ENCODE measurements at regions not wholly inside any gene's neighbourhood (a gene's known extent, or its start where the extent isn't known, plus 50 kb on each side); places are given as distances from the start of the nearest gene placed in this dataset.

- DNase-seq: no peak
Measured at GRCh38 chr10:52442576-52442975, 128.5 kb downstream of the DKK1 start.

DNA sequence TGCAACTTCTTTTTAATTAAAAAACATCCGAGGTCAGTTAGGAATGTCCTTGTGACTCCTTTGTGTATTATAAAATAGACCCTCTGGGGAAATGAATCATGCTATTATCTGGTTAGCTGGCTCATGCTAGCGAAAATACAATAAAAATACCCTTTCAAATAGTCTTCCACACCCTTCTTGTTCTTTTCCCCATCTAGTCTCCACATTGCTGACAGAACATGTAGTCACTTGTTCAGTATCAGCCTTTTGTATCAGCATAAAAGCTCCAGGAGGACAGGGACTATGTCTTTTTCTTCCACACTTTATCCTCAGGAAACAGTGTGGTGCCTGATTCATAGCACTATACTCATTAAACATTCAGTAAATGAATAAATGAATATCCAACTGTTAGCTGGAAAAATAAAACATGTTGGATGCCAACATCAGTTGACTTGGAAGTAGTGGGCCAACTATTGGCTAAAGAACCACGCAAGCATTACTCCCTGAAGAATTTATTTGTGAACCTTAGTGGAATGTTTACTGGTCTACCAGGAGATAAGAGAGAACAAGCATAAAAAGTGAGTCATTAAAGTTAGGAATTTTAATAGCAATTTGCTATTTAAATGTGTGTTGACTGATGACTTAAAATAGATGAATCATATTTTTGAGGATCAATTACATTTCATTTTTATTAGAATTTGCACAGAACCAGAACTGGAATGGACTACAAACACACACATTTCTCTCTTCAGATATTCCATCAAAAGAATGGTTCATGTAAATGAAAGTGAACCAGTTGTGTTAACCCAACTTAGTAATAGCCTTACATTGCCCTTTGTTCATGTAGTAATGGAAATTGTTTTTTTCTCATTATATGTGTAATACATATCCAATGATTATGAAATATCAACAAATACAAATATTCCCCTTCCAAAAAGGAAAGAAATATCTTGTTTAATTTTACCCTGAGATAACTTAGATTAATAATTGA lies 129.6 kb downstream of the DKK1 start:
- DNase-seq: no peak

DNA sequence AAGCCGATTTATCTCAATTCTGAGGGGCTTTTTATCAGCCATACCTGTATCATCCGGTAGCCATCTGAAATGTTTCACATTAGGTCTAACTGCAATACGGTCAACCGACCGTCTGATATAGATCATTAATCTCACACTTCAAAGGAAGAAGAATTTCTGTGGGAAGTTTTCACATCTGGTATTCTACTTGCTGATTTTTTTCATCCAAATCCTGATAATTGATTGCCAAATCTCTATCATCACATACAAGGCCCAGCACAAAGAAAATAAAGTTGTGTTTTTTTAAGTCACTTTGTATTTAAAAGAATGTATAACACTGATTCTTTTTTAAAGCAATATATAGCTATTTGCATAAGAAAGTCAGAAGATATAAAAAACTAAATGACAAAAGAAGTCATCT lies 132.3 kb downstream of the DKK1 start:
- DNase-seq: no peak

DNA sequence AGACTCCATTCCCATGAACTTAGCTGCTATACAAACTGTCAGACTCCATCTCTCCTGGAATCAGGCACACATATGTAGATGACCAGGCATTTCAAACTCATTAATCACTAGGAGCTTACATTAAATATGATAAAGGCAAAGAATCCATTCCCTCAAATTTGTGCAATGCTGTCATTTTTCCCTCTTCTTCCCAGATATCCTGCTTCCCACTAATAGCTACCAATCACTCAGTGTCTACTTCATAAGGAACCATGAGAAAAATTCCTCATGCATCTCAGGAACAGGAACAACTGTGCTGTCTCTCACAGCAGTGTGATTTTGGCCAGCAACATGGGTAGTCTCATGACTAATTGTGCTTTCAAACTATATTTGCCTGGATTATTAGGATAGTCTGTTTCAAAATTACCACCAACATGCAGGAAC lies 133.9 kb downstream of the DKK1 start:
- DNase-seq: no peak

GRCh38 chr10:52450762-52451291 lies 136.7 kb downstream of the DKK1 start:
- DNase-seq: no peak

DNA sequence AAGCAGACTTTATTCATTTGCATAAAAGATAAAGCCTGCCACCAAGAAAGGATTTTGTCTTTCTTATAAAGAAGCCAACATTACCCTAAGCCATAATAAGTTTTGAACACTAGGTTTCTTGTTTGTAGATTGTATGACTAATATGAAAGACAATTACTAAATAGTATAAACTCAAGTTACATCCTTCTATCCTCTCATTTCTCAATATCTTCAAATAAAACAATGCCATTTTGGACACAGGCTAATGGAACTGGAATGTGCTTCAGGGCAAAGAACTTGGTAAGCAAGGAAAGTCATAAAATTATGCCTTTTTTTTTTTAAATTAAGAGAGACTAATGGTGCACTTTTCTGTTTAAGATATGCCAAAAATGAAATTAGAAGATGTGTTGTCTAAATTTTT lies 137.7 kb downstream of the DKK1 start:
- no peak for DNase-seq

GRCh38 chr10:52452600-52453493 lies 138.8 kb downstream of the DKK1 start:
- no peak for DNase-seq

DNA sequence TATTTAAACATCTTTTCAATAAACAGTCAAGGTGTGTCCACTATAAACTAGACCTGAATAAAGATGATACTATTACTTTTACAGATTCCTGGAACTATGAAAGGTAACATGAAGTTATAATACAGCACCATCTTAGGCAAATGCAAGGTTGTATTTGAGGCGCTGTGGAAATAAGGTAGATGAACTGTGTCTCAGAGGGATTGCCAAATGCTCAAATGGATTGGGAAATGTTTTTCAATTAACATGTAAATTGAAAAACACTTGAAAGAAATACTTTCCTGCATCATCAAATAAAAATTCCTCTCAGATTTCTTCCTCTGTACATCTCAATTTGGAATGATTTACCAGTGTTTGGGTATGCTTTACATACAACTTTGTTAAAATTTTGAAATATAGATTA lies 139.4 kb downstream of the DKK1 start:
- no peak for DNase-seq

GRCh38 chr10:52454491-52454890 lies 140.4 kb downstream of the DKK1 start:
- no peak for DNase-seq

GRCh38 chr10:52455098-52455497 lies 141.0 kb downstream of the DKK1 start:
- no peak for DNase-seq

- no peak for DNase-seq
Measured at GRCh38 chr10:52459097-52459496, 145.0 kb downstream of the DKK1 start.

DNA sequence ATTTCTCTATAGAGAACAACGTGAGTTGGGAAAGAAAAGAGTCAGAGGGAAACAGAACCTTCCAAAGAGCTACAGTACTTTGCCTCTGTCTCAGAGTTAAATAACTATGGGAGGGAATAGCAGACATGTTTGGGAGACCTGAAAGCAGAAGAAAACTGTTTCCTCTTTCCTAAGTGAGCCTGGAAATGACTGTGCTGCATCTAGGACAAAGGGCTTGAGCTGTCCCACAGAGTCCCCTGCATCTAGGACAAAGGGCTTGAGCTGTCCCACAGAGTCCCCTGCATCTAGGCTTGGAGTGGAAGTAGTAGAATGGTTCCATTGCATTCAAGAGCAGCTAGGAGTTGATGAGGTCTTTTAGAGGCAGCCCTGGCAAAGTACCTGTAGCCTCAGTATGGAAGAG lies 149.7 kb downstream of the DKK1 start:
- no peak for DNase-seq

- DNase-seq: no peak
Measured at GRCh38 chr10:52464368-52465124, 150.5 kb downstream of the DKK1 start.

GRCh38 chr10:52465202-52465601 lies 151.1 kb downstream of the DKK1 start:
- DNase-seq: no peak

DNA sequence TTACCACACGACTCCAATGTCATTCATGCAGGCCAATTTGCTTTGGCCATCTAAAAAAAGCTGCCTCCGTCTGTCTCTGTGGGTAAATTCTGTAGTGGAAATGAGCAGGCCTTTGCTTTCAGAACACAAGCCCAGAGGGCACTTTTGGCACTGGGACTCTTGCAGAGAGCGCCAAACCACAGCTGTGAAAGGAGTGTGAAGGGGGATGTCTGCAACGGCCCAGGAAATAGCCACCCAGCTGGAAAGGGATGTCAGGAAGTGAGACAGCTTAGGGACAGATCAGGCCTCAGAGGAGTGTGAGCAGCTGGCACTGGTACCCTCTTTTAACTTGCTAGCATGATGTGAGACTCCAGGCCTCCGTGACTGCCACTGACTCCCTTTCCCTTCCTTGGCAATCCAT lies 152.4 kb downstream of the DKK1 start:
- DNase-seq: no peak

- DNase-seq: no peak
Measured at GRCh38 chr10:52469970-52470705, 156.1 kb downstream of the DKK1 start.

- no peak for DNase-seq
Measured at GRCh38 chr10:52472406-52473146, 158.5 kb downstream of the DKK1 start.

- no peak for DNase-seq
Measured at GRCh38 chr10:52474265-52474664, 160.2 kb downstream of the DKK1 start.

GRCh38 chr10:52477305-52477704 lies 163.2 kb downstream of the DKK1 start:
- no peak for DNase-seq

GRCh38 chr10:52479567-52479966 lies 165.5 kb downstream of the DKK1 start:
- no peak for DNase-seq

- no peak for DNase-seq
Measured at GRCh38 chr10:52481986-52482555, 168.0 kb downstream of the DKK1 start.
